ENCODE measurements at regions not wholly inside any gene's neighbourhood (a gene's known extent, or its start where the extent isn't known, plus 50 kb on each side); places are given as distances from the start of the nearest gene placed in this dataset.

GRCh38 chr2:163367825-163368582 lies 367.8 kb downstream of the FIGN start:
- no peak for DNase-seq

DNA sequence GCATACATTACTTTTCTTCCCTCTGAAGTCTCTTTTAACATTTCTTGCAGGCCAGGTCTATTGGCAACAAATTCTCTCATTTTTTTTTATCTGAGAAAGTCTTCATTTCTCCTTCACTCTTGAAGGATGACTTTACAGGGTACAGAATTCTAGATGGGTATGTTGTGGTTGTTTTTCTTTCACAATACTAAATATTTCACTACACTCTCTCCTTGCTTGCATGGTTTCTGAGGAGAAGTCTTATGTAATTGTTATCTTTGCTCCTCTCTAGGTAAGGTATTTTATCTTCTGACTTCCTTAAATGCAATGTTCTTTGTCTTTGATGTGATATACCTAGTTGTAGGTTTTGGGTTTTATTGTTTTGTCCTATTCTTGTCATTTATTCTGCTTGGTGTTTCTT lies 371.1 kb downstream of the FIGN start:
- no peak for DNase-seq

GRCh38 chr2:163353551-163353950 lies 382.3 kb downstream of the FIGN start:
- no peak for DNase-seq

GRCh38 chr2:163351966-163352365 lies 383.8 kb downstream of the FIGN start:
- no peak for DNase-seq

- no peak for DNase-seq
Observed at GRCh38 chr2:163351143-163351542, 384.7 kb downstream of the FIGN start.

DNA sequence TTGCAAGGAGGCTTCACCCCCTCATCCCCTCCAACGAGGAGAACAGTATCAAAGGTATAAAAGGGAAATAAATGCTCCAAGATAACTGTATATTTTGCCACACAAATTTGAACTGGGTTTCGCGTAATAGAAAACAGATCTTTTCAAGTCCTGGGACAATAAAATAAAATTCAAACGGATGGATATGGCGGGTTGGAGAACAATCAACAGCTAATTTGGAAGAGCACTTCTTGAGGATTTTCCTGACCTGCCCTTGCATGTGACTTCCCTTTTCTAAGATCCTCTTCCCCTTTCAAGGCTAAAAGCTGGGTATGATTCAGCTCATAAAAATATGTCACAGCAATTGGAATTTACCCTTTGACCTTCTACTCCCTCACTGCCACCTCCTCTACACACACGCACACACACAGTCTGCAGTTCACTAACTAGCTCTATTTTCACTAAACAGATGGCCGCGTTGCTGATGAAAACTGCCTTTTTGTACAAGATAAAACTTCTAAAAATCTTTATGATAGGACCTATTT lies 386.9 kb downstream of the FIGN start:
- DNase-seq: no peak

- no peak for DNase-seq
Observed at GRCh38 chr2:163347982-163348856, 387.6 kb downstream of the FIGN start.

DNA sequence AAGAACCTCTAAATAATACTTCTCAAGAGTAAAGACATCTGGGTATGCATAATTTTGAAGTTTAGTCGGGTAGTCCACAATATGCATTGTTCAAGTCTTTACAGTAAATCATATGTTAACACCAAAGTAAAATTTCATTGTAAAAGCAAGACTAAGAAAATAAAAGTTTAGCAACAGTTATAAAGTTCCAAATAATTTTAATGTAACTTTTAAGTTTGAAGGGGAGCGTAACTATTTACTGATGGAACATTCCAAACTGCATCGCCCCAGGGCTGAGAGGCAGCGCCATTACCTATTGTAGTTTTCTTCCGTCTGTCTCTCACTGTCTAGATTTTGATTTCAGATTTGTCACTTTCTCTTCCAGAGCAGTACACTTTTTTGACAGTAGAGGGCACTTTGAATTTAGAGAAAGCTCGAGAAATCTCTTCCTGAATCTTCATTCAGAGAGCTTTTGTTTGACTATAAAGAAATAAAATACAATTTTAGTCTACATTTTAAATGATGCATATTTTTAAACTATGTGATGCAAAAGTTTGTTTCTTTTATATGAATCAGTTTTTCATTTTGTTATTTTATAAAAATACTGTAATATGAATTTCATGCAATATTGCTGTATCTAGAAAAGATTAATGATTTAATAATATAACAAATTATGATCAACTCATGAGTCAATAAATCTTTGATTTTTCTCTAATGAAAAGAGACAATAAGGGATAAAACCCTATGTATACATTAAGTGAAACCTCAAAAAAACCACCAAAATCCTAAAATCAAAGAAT lies 389.8 kb downstream of the FIGN start:
- DNase-seq: no peak

DNA sequence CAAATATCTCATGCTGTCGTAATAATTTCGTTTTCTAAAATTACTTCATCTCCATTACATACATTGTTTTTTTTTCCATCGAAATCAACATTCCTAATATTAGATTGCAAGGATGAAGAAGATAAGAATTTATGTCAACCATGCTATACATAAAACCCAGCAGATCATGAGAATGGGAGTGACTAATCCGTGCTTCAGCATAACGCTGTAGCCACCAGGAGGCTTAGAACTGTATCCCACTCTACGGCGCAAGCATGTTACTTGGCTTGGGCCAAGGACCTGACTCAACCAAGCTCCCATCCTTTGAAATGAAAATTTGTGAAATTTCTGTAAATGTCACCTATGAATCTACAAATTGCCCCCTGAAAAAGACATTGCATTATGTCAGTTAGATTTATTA lies 392.5 kb downstream of the FIGN start:
- no peak for DNase-seq

DNA sequence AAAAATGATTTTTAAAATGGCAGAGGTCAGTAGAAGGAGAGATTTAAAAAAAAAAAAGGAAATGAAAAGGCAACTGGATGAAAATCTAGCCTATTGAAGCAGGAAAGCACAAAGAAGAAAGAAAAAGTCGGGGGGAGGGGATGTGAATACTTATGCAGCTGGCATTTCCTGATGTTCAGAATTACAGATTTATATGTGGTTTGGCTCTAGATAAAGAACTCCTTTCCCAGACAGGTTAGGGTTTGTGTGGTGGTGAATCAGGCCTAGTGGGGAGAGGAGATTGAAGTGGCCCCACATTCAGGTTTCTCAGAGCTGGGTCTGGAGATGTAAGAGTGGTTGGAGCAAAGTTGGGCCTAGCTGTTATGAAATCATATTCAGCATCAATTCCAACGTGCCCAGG lies 394.4 kb downstream of the FIGN start:
- DNase-seq: no peak

GRCh38 chr2:163338270-163338669 lies 397.5 kb downstream of the FIGN start:
- DNase-seq: no peak

GRCh38 chr2:163324677-163325076 lies 411.1 kb downstream of the FIGN start:
- DNase-seq: no peak

GRCh38 chr2:163319006-163319405 lies 416.8 kb downstream of the FIGN start:
- DNase-seq: no peak

DNA sequence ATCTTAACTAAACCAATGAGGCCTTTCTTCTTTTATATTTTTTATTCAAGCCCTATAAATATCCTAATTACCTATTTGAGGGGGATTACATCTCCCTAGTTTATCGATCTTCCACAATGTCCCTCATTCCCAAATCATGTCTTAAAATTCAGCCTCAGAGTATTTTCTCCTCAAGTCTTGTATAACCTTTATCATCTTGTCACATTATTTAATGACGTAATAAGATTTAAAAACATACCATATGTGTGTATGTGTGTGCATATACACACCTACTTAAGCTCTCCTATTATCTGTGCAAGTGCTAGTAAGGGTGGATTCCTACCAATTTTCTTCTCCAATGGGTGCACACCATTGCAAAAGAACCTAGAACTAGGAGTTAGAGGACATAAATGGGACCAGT lies 421.1 kb downstream of the FIGN start:
- DNase-seq: no peak

- DNase-seq: no peak
Observed at GRCh38 chr2:163312713-163313112, 423.1 kb downstream of the FIGN start.

- no peak for DNase-seq
Observed at GRCh38 chr2:163306647-163307046, 429.2 kb downstream of the FIGN start.

DNA sequence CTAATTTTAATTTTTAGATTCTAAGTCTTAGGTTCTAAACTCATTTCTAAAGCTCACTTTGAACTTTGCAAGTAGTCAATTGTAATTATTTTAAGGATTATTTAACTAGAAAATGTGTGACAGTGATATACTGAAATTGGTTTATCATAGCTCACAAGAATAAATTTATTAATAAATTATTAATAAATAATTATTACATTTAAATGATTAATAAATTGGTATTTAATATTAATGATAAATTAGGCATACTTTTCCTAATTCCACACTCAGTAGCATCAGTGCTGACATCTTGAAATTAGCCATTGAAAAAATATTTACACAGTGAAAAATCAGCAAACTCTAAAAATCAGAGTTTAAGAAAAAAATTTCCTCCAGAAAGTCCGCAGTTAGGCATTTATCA lies 433.7 kb downstream of the FIGN start:
- DNase-seq: no peak

- no peak for DNase-seq
Observed at GRCh38 chr2:163291790-163292189, 444.0 kb downstream of the FIGN start.

DNA sequence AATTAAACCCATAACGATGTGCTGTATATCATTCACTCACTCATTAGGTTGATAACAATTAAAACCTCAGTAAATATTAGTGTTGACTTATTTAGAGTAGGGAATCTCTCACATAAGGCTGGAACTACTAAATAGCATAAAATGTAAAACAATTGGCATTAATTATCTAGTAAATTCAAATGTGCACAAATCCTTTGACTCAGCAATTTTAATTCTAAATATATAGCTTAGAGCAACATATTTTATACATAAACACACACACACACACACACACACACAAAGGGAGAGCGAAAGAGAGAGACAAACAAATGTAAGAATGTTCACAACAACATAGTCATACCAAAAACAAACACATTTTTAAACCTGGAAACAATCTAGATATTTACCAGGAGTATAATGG lies 443.1 kb upstream of the KCNH7 start:
- DNase-seq: no peak

DNA sequence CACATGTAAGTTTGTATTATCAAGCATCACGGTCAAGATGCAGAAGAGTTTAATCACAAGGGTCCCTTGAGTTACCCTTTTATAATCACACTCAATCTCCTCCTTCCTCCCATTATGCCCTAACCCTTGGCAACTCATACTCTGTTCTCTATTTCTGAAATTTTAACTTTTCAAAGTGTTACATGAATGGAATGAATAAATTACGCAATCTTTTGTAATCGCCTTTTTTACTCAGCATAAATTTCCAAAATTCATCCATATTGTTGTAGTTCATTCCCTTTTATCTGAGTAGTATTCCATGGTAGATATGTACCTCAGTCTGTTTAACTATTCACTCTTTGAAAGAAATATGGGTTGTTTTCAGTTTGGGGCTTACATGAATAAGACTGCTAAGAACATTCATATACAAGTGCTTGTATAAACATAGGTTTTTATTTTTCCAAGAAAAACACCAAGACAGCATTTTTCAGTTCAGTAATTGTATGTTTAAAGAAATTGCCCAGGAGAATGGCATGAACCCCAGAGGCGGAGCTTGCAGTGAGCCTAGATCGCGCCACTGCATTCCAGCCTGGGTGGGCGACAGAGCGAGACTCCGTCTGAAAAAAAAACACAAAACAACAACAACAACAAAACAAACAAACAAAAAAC lies 430.9 kb upstream of the KCNH7 start:
- no peak for DNase-seq

GRCh38 chr2:163266772-163267171 lies 428.2 kb upstream of the KCNH7 start:
- no peak for DNase-seq

- DNase-seq: no peak
Observed at GRCh38 chr2:163265562-163265961, 427.0 kb upstream of the KCNH7 start.

GRCh38 chr2:163264341-163264740 lies 425.8 kb upstream of the KCNH7 start:
- no peak for DNase-seq
